Endothelial cell of umbilical vein (primary cell): ENCODE measurements at regions not wholly inside any gene's neighbourhood (a gene's known extent, or its start where the extent isn't known, plus 50 kb on each side); places are given as distances from the start of the nearest gene placed in this dataset.

ENCODE experiments used
- BruUV-seq: library from RNA; stranded (reverse); fragments of 400-500 nt; replicated peaks from 2 replicates; lab custom pipeline; 2021; lab: Mats Ljungman, UMichigan
- CTCF ChIA-PET: fragments of 300-600, 350-600 bp; sonication (Branson Sonifier 250); formaldehyde crosslinking; loops from one replicate; lab custom pipeline; 2021; ENCODE audit warnings: antibody characterized with exemption, inconsistent platforms; lab: Charles Lee
- POLR2A ChIA-PET: fragments of 300-600, 350-600 bp; sonication (Branson Sonifier 250); formaldehyde crosslinking; loops from one replicate; lab custom pipeline; 2021; ENCODE audit warnings: antibody characterized with exemption, inconsistent platforms; lab: Charles Lee
- DNase-seq: peaks from one replicate; pipeline ENCODE4 v3.0.0-alpha.2; 2011; ENCODE audit warnings: low read depth, low spot score
- FAIRE-seq: peaks from 2 replicates; lab custom pipeline; 2011; peaks lifted over from hg19 to GRCh38; lab: Jason Lieb, UNC
- H2AFZ ChIP-seq: 2 replicates; pipeline ENCODE4 v1.6.0; 2012; ENCODE audit warnings: low read depth, low read length, control low read depth, inconsistent platforms
- H3K27ac ChIP-seq: 2 replicates; pipeline ENCODE4 v1.5.1; 2011; ENCODE audit warnings: low read depth, mild to moderate bottlenecking, control low read depth, low read length, moderate library complexity; ENCODE audit not compliant: insufficient read depth
- H3K27me3 ChIP-seq, 2 experiments: 2 replicates each; pipeline versions ENCODE4 v1.6.0 to v1.6.1; 2011; ENCODE audit warnings: low read length in 2 of 2, mixed read lengths in 1 of 2; ENCODE audit not compliant: control insufficient read depth in 2 of 2, insufficient read depth in 2 of 2
- H3K36me3 ChIP-seq, 2 experiments: 2 replicates in 1 of 2; 3 replicates in 1 of 2; pipeline ENCODE4 v1.5.1; 2011; ENCODE audit warnings: low read length in 2 of 2, mild to moderate bottlenecking in 1 of 2, moderate library complexity in 1 of 2; ENCODE audit not compliant: control insufficient read depth in 2 of 2, insufficient read depth in 2 of 2; ENCODE audit errors: extremely low read depth in 1 of 2
- H3K4me1 ChIP-seq: 3 replicates; pipeline ENCODE4 v1.5.1; 2011; ENCODE audit warnings: mild to moderate bottlenecking, low read length; ENCODE audit not compliant: control insufficient read depth, insufficient read depth; ENCODE audit errors: extremely low read depth
- H3K4me2 ChIP-seq: 2 replicates; pipeline ENCODE4 v1.6.1; 2011; ENCODE audit warnings: low read length, control low read depth, mixed read lengths; ENCODE audit not compliant: insufficient read depth
- H3K4me3 ChIP-seq, 3 experiments: fragments of 200-600 bp in 1 of 3; sonication (generic), shearing (Covaris generic) in 1 of 3; replicated peaks in 1 of 3; 2 replicates each; pipeline ENCODE4 v1.5.1; 2011 to 2016; ENCODE audit warnings: control low read depth in 3 of 3, low read length in 3 of 3, mild to moderate bottlenecking in 2 of 3, inconsistent platforms in 1 of 3, low read depth in 1 of 3, moderate library complexity in 1 of 3; ENCODE audit not compliant: insufficient read depth in 1 of 3
- H3K79me2 ChIP-seq: 2 replicates; pipeline ENCODE4 v1.6.0; 2012; ENCODE audit warnings: low read length, inconsistent platforms; ENCODE audit not compliant: control insufficient read depth, insufficient read depth
- H3K9ac ChIP-seq: replicated peaks from 2 replicates; pipeline ENCODE3; 2011; ENCODE audit warnings: low read length, control low read depth; ENCODE audit not compliant: insufficient read depth; ENCODE audit errors: extremely low read depth
- H3K9me1 ChIP-seq: replicated peaks from 3 replicates; pipeline ENCODE4 v1.6.0; 2011; ENCODE audit warnings: mild to moderate bottlenecking, low read length; ENCODE audit not compliant: control insufficient read depth, insufficient read depth; ENCODE audit errors: extremely low read depth
- H3K9me3 ChIP-seq: replicated peaks from 2 replicates; pipeline ENCODE4 v1.5.1; 2012; ENCODE audit warnings: low read length, inconsistent platforms; ENCODE audit not compliant: control insufficient read depth, insufficient read depth
- H4K20me1 ChIP-seq: replicated peaks from 2 replicates; pipeline ENCODE3; 2011; ENCODE audit warnings: mild to moderate bottlenecking, low read length; ENCODE audit not compliant: control insufficient read depth, insufficient read depth; ENCODE audit errors: extremely low read depth
- CTCF ChIP-seq, 2 donors: IDR thresholded peaks; 1 replicate in 1 of 2; 2 replicates in 1 of 2; pipeline ENCODE4 v1.5.1; 2011; ENCODE audit warnings: low read length in 2 of 2, mild to moderate bottlenecking in 2 of 2, moderate library complexity in 2 of 2, control low read depth in 1 of 2, inconsistent platforms in 1 of 2, low read depth in 1 of 2; ENCODE audit not compliant: insufficient read depth in 1 of 2; ENCODE audit errors: extremely low read depth in 1 of 2
- EZH2 ChIP-seq: IDR thresholded peaks from 2 replicates; pipeline ENCODE4 v1.6.1; 2012; ENCODE audit warnings: borderline replicate concordance, low read depth, mild to moderate bottlenecking, moderate library complexity, low read length, inconsistent platforms; ENCODE audit not compliant: severe bottlenecking
- FOS ChIP-seq: IDR thresholded peaks from 2 replicates; pipeline ENCODE4 v1.6.1; 2011; ENCODE audit warnings: mild to moderate bottlenecking, low read length, moderate library complexity, borderline replicate concordance; ENCODE audit not compliant: insufficient read depth
- GATA2 ChIP-seq: IDR thresholded peaks from 2 replicates; pipeline ENCODE4 v1.7.0; 2011; ENCODE audit warnings: low read depth, mild to moderate bottlenecking, moderate library complexity, mixed read lengths, low read length; ENCODE audit not compliant: insufficient read length, insufficient read depth
- JUN ChIP-seq: IDR thresholded peaks from 2 replicates; pipeline ENCODE4 v1.6.1; 2011; ENCODE audit warnings: borderline replicate concordance, low read depth; ENCODE audit not compliant: insufficient read length, insufficient read depth
- MAX ChIP-seq: IDR thresholded peaks from 2 replicates; pipeline ENCODE4 v1.6.1; 2011; ENCODE audit not compliant: insufficient read depth, insufficient read length
- MYC ChIP-seq: IDR thresholded peaks from one replicate; pipeline ENCODE4 v1.6.1; 2011; ENCODE audit warnings: mild to moderate bottlenecking, low read depth, low read length
- POLR2A ChIP-seq: IDR thresholded peaks from 2 replicates; pipeline ENCODE4 v1.6.1; 2012; ENCODE audit warnings: low read depth, mild to moderate bottlenecking, control low read depth, low read length
- POLR2AphosphoS5 ChIP-seq: IDR thresholded peaks from 2 replicates; pipeline ENCODE4 v1.6.1; 2012; ENCODE audit warnings: low read depth, mild to moderate bottlenecking, control low read depth, low read length, moderate library complexity; ENCODE audit not compliant: insufficient read depth
- dilution Hi-C: fragments of 300-500 bp; cut with MboI; formaldehyde crosslinking; loops from one replicate; pipeline ENCODE4 v1.15.0; 2019; ENCODE audit warnings: low sequenced_read_pairs; ENCODE audit not compliant: extremely low pct_ligation_motif_present
- intact Hi-C: fragments of 100-400 bp; cut with micrococcal nuclease; formaldehyde crosslinking; loops from one replicate; pipeline ENCODE4 v1.10.0; 2022

GRCh38 chr6:91565207-91565606 is 978.3 kb upstream of the MAP3K7 start:
- Histone ChIP-seq H3K27me3 (no peaks in the 10 kb centered on the region), H3K4me3 (no peak overlapping the region), H3K4me1 (no peaks in the 10 kb centered on the region), H3K9ac (no peak overlapping the region), H3K27ac (no peak overlapping the region), H3K9me1 (no peaks in the 10 kb centered on the region), H2AFZ (no peak overlapping the region), H3K79me2 (no peaks in the 10 kb centered on the region), H3K36me3 (no peaks in the 10 kb centered on the region), H3K4me2 (no peak overlapping the region), H3K9me3 (no peaks in the 10 kb centered on the region), H4K20me1 (no peaks in the 10 kb centered on the region)
- CTCF ChIA-PET: no interaction called here
- dilution Hi-C loops (no loop called here), intact Hi-C loops (no loop called here)
- no peak for FAIRE-seq
- no peak for DNase-seq
- BruUV-seq: no TSS peak
- TF ChIP-seq FOS (no peak), EZH2 (no peak), MYC (no peak), CTCF (IDR thresholded peaks at IDR 0.05; ENCODE audit: extremely low read depth in 1 of 2, insufficient read depth in 1 of 2, low read depth in 1 of 2, low read length in 2 of 2) (no peak), MAX (no peak), POLR2A (no peak), GATA2 (no peak), POLR2AphosphoS5 (no peak), JUN (no peak)
- POLR2A ChIA-PET: no interaction called here
